ENCODE measurements at regions not wholly inside any gene's neighbourhood (a gene's known extent, or its start where the extent isn't known, plus 50 kb on each side); places are given as distances from the start of the nearest gene placed in this dataset.

DNA sequence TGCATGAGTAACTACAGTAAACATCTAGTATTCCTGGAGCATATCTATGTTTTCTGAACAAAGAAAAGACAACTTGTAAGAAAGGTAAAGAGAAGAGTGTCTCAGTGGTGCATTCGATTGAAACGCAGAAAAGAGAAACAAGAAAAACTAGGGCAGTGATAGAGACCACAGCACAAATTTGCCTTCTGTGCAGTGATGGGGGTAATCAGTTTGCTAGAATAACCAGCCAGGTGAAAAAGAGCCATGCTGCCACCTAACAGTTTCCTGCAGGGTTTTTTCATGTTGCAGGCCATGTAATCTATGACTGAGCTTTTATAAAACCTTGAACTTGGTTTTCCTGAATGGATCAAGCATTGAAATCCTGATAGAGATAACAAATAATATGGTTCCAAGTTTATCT is 198.4 kb upstream of the MEF2C start:
- Histone ChIP-seq H2AFZ (replicated peaks; ENCODE audit: low read length, poor library complexity) (no peak overlapping the region), H3K4me3 (ENCODE audit: insufficient read depth, low read depth, low read length) (no peak overlapping the region), H3K9me1 (ENCODE audit: insufficient read depth, low read length) (no peaks in the 10 kb centered on the region), H3K27me3 (ENCODE audit: control insufficient read depth, insufficient read depth, low read length) (no peaks in the 10 kb centered on the region), H2BK120ac (ENCODE audit: low read depth, low read length) (no peak overlapping the region), H2AK5ac (ENCODE audit: low read depth, low read length) (no peak overlapping the region), H3K36me3 (ENCODE audit: control insufficient read depth, insufficient read depth, low read length) (no peaks in the 10 kb centered on the region), H3K4ac (ENCODE audit: low read depth, low read length) (no peak overlapping the region), H3K14ac (replicated peaks; ENCODE audit: low read depth, low read length) (no peak overlapping the region), H3K18ac (ENCODE audit: low read depth, low read length) (no peak overlapping the region), H3K9ac (ENCODE audit: low read depth, low read length) (no peak overlapping the region), H3K27ac (ENCODE audit: insufficient read depth, low read length) (no peak overlapping the region), H3K23ac (ENCODE audit: low read depth, low read length) (no peak overlapping the region), H3K9me3 (ENCODE audit: control insufficient read depth, insufficient read depth, low read length) (no peaks in the 10 kb centered on the region), H3K79me1 (ENCODE audit: low read depth in 1 of 2, low read length in 2 of 2) (no peaks in the 10 kb centered on the region), H4K91ac (ENCODE audit: insufficient read depth, low read depth, low read length) (no peak overlapping the region), H2BK20ac (ENCODE audit: low read depth, low read length) (no peak overlapping the region), H4K20me1 (ENCODE audit: insufficient read depth, low read length) (no peaks in the 10 kb centered on the region), H2AK9ac (replicated peaks; ENCODE audit: low read depth, low read length, poor library complexity) (no peak overlapping the region), H2BK5ac (ENCODE audit: low read depth, low read length, poor library complexity, severe bottlenecking) (no peak overlapping the region), H4K8ac (ENCODE audit: low read depth in 2 of 2, low read length in 2 of 2) (no peak overlapping the region), H3K56ac (ENCODE audit: extremely low read depth, insufficient read depth, low read length) (no peak overlapping the region), H4K5ac (ENCODE audit: low read depth, low read length) (no peak overlapping the region), H3K4me1 (ENCODE audit: control insufficient read depth, insufficient read depth, low read length) (no peaks in the 10 kb centered on the region), H2BK15ac (ENCODE audit: low read depth, low read length) (no peak overlapping the region), H3K4me2 (ENCODE audit: low read depth, low read length) (no peak overlapping the region)
- ATAC-seq (ENCODE audit: low read depth) (no peak), DNase-seq (no peak)
- intact Hi-C loops (cut with micrococcal nuclease) (no loop called here), in situ Hi-C loops (cut with MboI; ENCODE audit: low sequenced_read_pairs) (no loop called here), dilution Hi-C loops (cut with HindIII; ENCODE audit: low sequenced_read_pairs, unreplicated experiment) (no loop called here)
- WGBS, 2 experiments (ENCODE audit: extremely low coverage in 2 of 2, insufficient read length in 1 of 2), result 85% methylated on average over 2 of the region's 2 CpGs; no CpG with 5 or more reads in 1 of the 2 experiments
- ChIA-PET CTCF (interaction anchor here (0.6 kb wide), 1 partner anchor 71 kb away, joined by 3 read pairs; no protein-coding TSS in a partner anchor), POLR2A (ENCODE audit: unreplicated experiment) (no interaction called here)
- BruUV-seq (replicated peaks), result no TSS peak
- TF ChIP-seq USF2 (IDR thresholded peaks at IDR 0.05; ENCODE audit: low read depth, low read length) (no peak), RFX5 (IDR thresholded peaks at IDR 0.05; ENCODE audit: low read depth, low read length) (no peak), NFE2L2 (IDR thresholded peaks at IDR 0.05; ENCODE audit: low read depth, low read length) (no peak), BHLHE40 (IDR thresholded peaks at IDR 0.05; ENCODE audit: low read depth, low read length) (no peak), MXI1 (IDR thresholded peaks at IDR 0.05; ENCODE audit: borderline replicate concordance, low read depth, low read length) (no peak), ELK1 (IDR thresholded peaks at IDR 0.05; ENCODE audit: borderline replicate concordance, low read depth, low read length) (no peak), FOS (IDR thresholded peaks at IDR 0.05; ENCODE audit: low read depth, low read length) (no peak), SMC3 (IDR thresholded peaks at IDR 0.05; ENCODE audit: low read depth, low read length) (no peak), CTCF (conservative IDR thresholded peaks at IDR 0.05; ENCODE audit: low read depth, low read length) (no peak), MAZ (IDR thresholded peaks at IDR 0.05; ENCODE audit: borderline replicate concordance, low read depth, low read length) (no peak), RCOR1 (IDR thresholded peaks at IDR 0.05; ENCODE audit: insufficient replicate concordance, low read length) (no peak), MAFK (IDR thresholded peaks at IDR 0.05; ENCODE audit: low read depth, low read length) (no peak), CEBPB (IDR thresholded peaks at IDR 0.05; ENCODE audit: low read depth, low read length) (no peak)
